ENCODE measurements at regions not wholly inside any gene's neighbourhood (a gene's known extent, or its start where the extent isn't known, plus 50 kb on each side); places are given as distances from the start of the nearest gene placed in this dataset.

- H3K27me3 ChIP-seq (ENCODE audit: insufficient read depth, poor library complexity, severe bottlenecking) = no peaks in the 10 kb centered on the region
- H3K4me3 ChIP-seq (ENCODE audit: severe bottlenecking) = no peak overlapping the region
- H3K27ac ChIP-seq (ENCODE audit: poor library complexity, severe bottlenecking) = no peak overlapping the region
- no peaks in the 10 kb centered on the region for H3K9me3 ChIP-seq (ENCODE audit: severe bottlenecking)
- ATAC-seq (ENCODE audit: low read depth) = no peak
- no peaks in the 10 kb centered on the region for H3K36me3 ChIP-seq (ENCODE audit: low read depth)
- TF ChIP-seq CTCF (IDR thresholded peaks at IDR 0.05; ENCODE audit: poor library complexity, severe bottlenecking) = no peak
- H3K4me1 ChIP-seq (ENCODE audit: insufficient read depth, poor library complexity, severe bottlenecking) = no peaks in the 10 kb centered on the region
- DNase-seq (ENCODE audit: low spot score) = no peak
Measured at GRCh38 chr3:59160133-59160746, 110.4 kb upstream of the CFAP20DC start.

- ATAC-seq (ENCODE audit: low read depth) (no peak), DNase-seq (ENCODE audit: low spot score) (no peak)
- H3K4me1 ChIP-seq (ENCODE audit: insufficient read depth, poor library complexity, severe bottlenecking) = no peaks in the 10 kb centered on the region
- H3K36me3 ChIP-seq (ENCODE audit: low read depth) = no peaks in the 10 kb centered on the region
- no peaks in the 10 kb centered on the region for H3K9me3 ChIP-seq (ENCODE audit: severe bottlenecking)
- no peak for TF ChIP-seq CTCF (IDR thresholded peaks at IDR 0.05; ENCODE audit: poor library complexity, severe bottlenecking)
- H3K27ac ChIP-seq (ENCODE audit: poor library complexity, severe bottlenecking) = no peak overlapping the region
- H3K27me3 ChIP-seq (ENCODE audit: insufficient read depth, poor library complexity, severe bottlenecking) = no peaks in the 10 kb centered on the region
- no peak overlapping the region for H3K4me3 ChIP-seq (ENCODE audit: severe bottlenecking)
Measured at GRCh38 chr3:59153648-59154047, 103.8 kb upstream of the CFAP20DC start.

GRCh38 chr3:59152943-59153342 lies 103.1 kb upstream of the CFAP20DC start:
- no peak overlapping the region for H3K27ac ChIP-seq (ENCODE audit: poor library complexity, severe bottlenecking)

GRCh38 chr3:59150039-59150438 lies 100.2 kb upstream of the CFAP20DC start:
- H3K9me3 ChIP-seq (ENCODE audit: severe bottlenecking) = peaks cover 8% of the 10 kb centered on the region
- ATAC-seq (ENCODE audit: low read depth) (no peak), DNase-seq (ENCODE audit: low spot score) (no peak)
- H3K36me3 ChIP-seq (ENCODE audit: low read depth) = no peaks in the 10 kb centered on the region
- no peak overlapping the region for H3K27ac ChIP-seq (ENCODE audit: poor library complexity, severe bottlenecking)
- no peaks in the 10 kb centered on the region for H3K27me3 ChIP-seq (ENCODE audit: insufficient read depth, poor library complexity, severe bottlenecking)
- TF ChIP-seq CTCF (IDR thresholded peaks at IDR 0.05; ENCODE audit: poor library complexity, severe bottlenecking) = no peak
- H3K4me1 ChIP-seq (ENCODE audit: insufficient read depth, poor library complexity, severe bottlenecking) = no peaks in the 10 kb centered on the region
- no peak overlapping the region for H3K4me3 ChIP-seq (ENCODE audit: severe bottlenecking)

More at GRCh38 chr3:59152943-59153342, 103.1 kb upstream of the CFAP20DC start:
- H3K4me1 ChIP-seq (ENCODE audit: insufficient read depth, poor library complexity, severe bottlenecking) = no peaks in the 10 kb centered on the region
- ATAC-seq (ENCODE audit: low read depth) (no peak), DNase-seq (ENCODE audit: low spot score) (no peak)
- no peaks in the 10 kb centered on the region for H3K36me3 ChIP-seq (ENCODE audit: low read depth)
- no peak overlapping the region for H3K4me3 ChIP-seq (ENCODE audit: severe bottlenecking)
- TF ChIP-seq CTCF (IDR thresholded peaks at IDR 0.05; ENCODE audit: poor library complexity, severe bottlenecking) = no peak
- H3K27me3 ChIP-seq (ENCODE audit: insufficient read depth, poor library complexity, severe bottlenecking) = no peaks in the 10 kb centered on the region
- H3K9me3 ChIP-seq (ENCODE audit: severe bottlenecking) = peaks cover 3% of the 10 kb centered on the region

DNA sequence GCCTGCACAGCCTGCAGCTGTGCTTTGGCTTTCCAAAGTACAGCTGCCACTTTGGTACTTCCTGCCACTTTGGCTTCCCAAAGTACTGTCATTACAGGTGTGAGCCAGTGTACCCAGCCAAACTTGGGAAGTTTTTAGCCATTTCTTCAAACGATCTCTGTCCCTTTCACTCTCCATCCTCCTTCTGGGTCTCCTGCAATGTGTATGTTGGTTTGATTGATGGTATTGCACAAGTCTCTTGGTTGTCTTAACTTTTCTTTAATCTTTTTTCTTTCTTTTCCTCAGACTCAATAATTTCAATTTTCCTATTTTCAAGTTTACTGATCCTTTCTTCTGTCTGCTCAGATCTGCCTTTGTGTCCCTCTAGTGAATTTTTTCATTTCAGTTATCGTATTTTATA lies 99.3 kb upstream of the CFAP20DC start:
- DNase-seq (ENCODE audit: low spot score) (no peak), ATAC-seq (ENCODE audit: low read depth) (no peak)
- Histone ChIP-seq H3K4me3 (ENCODE audit: severe bottlenecking) (no peak overlapping the region), H3K27me3 (ENCODE audit: insufficient read depth, poor library complexity, severe bottlenecking) (no peaks in the 10 kb centered on the region), H3K27ac (ENCODE audit: poor library complexity, severe bottlenecking) (no peak overlapping the region), H3K4me1 (ENCODE audit: insufficient read depth, poor library complexity, severe bottlenecking) (no peaks in the 10 kb centered on the region), H3K9me3 (ENCODE audit: severe bottlenecking) (peaks cover 8% of the 10 kb centered on the region), H3K36me3 (ENCODE audit: low read depth) (no peaks in the 10 kb centered on the region)
- no peak for TF ChIP-seq CTCF (IDR thresholded peaks at IDR 0.05; ENCODE audit: poor library complexity, severe bottlenecking)

All from RWPE2 (cell line).